Left colon (tissue), 2 donors: ENCODE measurements at regions not wholly inside any gene's neighbourhood (a gene's known extent, or its start where the extent isn't known, plus 50 kb on each side); places are given as distances from the start of the nearest gene placed in this dataset.
A peak's percentile ranks its signal among the peaks of the same experiment; 100 is the strongest.

Experiments
- ATAC-seq: fragments of 200-7000 bp; cut with Tn5 transposase; one replicate; pipeline ENCODE4 v1.9.1; 2020; ENCODE audit warnings: mild to moderate bottlenecking, moderate library complexity
- DNase-seq, 2 donors: peaks; one replicate each; pipeline ENCODE4 v3.0.0-alpha.2; 2020
- intact Hi-C, 2 donors: fragments of 100-400 bp; cut with DNase I in 1 of 2; cut with micrococcal nuclease in 1 of 2; formaldehyde crosslinking; loops; one replicate each; pipeline versions ENCODE4 v1.11.2 to v1.14.0; 2022; cut with DNase I, micrococcal nuclease
- donor health status: DM: no; HTN: no; CAD: no.
- donor health status: DM: yes; HTN: yes; CAD: no.

GRCh38 chr1:113253590-113253989, 136.7 kb upstream of the MAGI3 start:
- ATAC-seq = no peak
- intact Hi-C loops = no loop called here
- no peak for DNase-seq

- DNase-seq (no peak), ATAC-seq (peak; percentile 44)
- intact Hi-C loops = no loop called here
These were observed 135.1 kb upstream of the MAGI3 start for GRCh38 chr1:113255038-113255719.

- intact Hi-C loops = no loop called here
- DNase-seq (peak in 1 of 2 donors; percentile 36), ATAC-seq (peak; percentile 76)
These were observed 134.5 kb upstream of the MAGI3 start for GRCh38 chr1:113255720-113256347.

- DNase-seq (no peak), ATAC-seq (peak; percentile 34)
- intact Hi-C loops = no loop called here
These were observed 134.0 kb upstream of the MAGI3 start for GRCh38 chr1:113256348-113256729.

- DNase-seq = no peak
- no peak for ATAC-seq
- intact Hi-C loops = no loop called here
These were observed 130.3 kb upstream of the MAGI3 start for GRCh38 chr1:113259988-113260387.

- intact Hi-C loops = no loop called here
- DNase-seq (no peak), ATAC-seq (no peak)
These were observed 125.1 kb upstream of the MAGI3 start for GRCh38 chr1:113265196-113265595.

- intact Hi-C loops = no loop called here
- ATAC-seq (no peak), DNase-seq (no peak)
These were observed 123.5 kb upstream of the MAGI3 start for GRCh38 chr1:113266788-113267187.

GRCh38 chr1:113269168-113269963, 120.9 kb upstream of the MAGI3 start:
- ATAC-seq = no peak
- no peak for DNase-seq
- intact Hi-C loops = no loop called here

GRCh38 chr1:113271039-113271438, 119.3 kb upstream of the MAGI3 start:
- DNase-seq (no peak), ATAC-seq (peak; percentile 98)
- intact Hi-C loops = no loop called here

- ATAC-seq (no peak), DNase-seq (no peak)
- intact Hi-C loops = no loop called here
These were observed 115.2 kb upstream of the MAGI3 start for GRCh38 chr1:113275083-113275482.

GRCh38 chr1:113275691-113276090, 114.6 kb upstream of the MAGI3 start:
- intact Hi-C loops = no loop called here
- no peak for DNase-seq
- peak; percentile 42 for ATAC-seq

- ATAC-seq = no peak
- intact Hi-C loops = no loop called here
- DNase-seq = no peak
These were observed 113.8 kb upstream of the MAGI3 start for GRCh38 chr1:113276507-113276906.

GRCh38 chr1:113278371-113278770, 111.9 kb upstream of the MAGI3 start:
- intact Hi-C loops = no loop called here
- DNase-seq = no peak
- no peak for ATAC-seq

GRCh38 chr1:113278777-113279176, 111.5 kb upstream of the MAGI3 start:
- intact Hi-C loops = no loop called here
- no peak for ATAC-seq
- no peak for DNase-seq

- DNase-seq (no peak), ATAC-seq (peak; percentile 78)
- intact Hi-C loops = no loop called here
These were observed 110.4 kb upstream of the MAGI3 start for GRCh38 chr1:113279776-113280391.

- intact Hi-C loops = no loop called here
- DNase-seq = no peak
- ATAC-seq = peak; percentile 30
These were observed 109.7 kb upstream of the MAGI3 start for GRCh38 chr1:113280581-113280980.

GRCh38 chr1:113281550-113281949, 108.8 kb upstream of the MAGI3 start:
- intact Hi-C loops = no loop called here
- ATAC-seq (peak; percentile 69), DNase-seq (no peak)

GRCh38 chr1:113282008-113282892, 108.1 kb upstream of the MAGI3 start:
- DNase-seq (no peak), ATAC-seq (no peak)
- intact Hi-C loops = no loop called here

- no peak for ATAC-seq
- no peak for DNase-seq
- intact Hi-C loops = no loop called here
These were observed 107.4 kb upstream of the MAGI3 start for GRCh38 chr1:113282893-113283285.
